DOHH2 (cell line): ENCODE measurements at regions not wholly inside any gene's neighbourhood (a gene's known extent, or its start where the extent isn't known, plus 50 kb on each side); places are given as distances from the start of the nearest gene placed in this dataset.

Experiments
- H3F3A ChIP-seq: fragments of 200-600 bp; sonication (generic), shearing (Covaris generic); 2 replicates; pipeline ENCODE4 v1.6.0; 2016; ENCODE audit warnings: antibody characterized with exemption, mild to moderate bottlenecking; ENCODE audit not compliant: control insufficient read depth, insufficient read depth
- H3K27ac ChIP-seq: fragments of 200-600 bp; sonication (generic); 2 replicates; pipeline ENCODE4 v1.5.1; 2014; ENCODE audit warnings: low read depth, mild to moderate bottlenecking, low read length, moderate library complexity
- H3K27me3 ChIP-seq: fragments of 200-600 bp; sonication (generic); 2 replicates; pipeline ENCODE4 v1.6.1; 2014; ENCODE audit warnings: mild to moderate bottlenecking, low read length, mixed read lengths; ENCODE audit not compliant: control insufficient read depth
- H3K36me3 ChIP-seq: fragments of 200-600 bp; sonication (generic); 2 replicates; pipeline ENCODE4 v1.6.1; 2014; ENCODE audit warnings: mild to moderate bottlenecking, low read length, moderate library complexity, mixed read lengths; ENCODE audit not compliant: control insufficient read depth
- H3K4me1 ChIP-seq: fragments of 200-600 bp; sonication (generic); 2 replicates; pipeline ENCODE4 v1.6.1; 2014; ENCODE audit warnings: mild to moderate bottlenecking, low read length, mixed read lengths; ENCODE audit not compliant: control insufficient read depth
- H3K4me2 ChIP-seq: fragments of 200-600 bp; sonication (generic); 2 replicates; pipeline ENCODE4 v1.6.0; 2014; ENCODE audit warnings: mild to moderate bottlenecking, low read length, moderate library complexity
- H3K4me3 ChIP-seq: fragments of 200-600 bp; sonication (generic); 2 replicates; pipeline ENCODE4 v1.5.1; 2014; ENCODE audit warnings: mild to moderate bottlenecking, low read length, mixed read lengths
- H3K79me2 ChIP-seq: fragments of 200-600 bp; sonication (generic); 2 replicates; pipeline ENCODE4 v1.6.1; 2014; ENCODE audit warnings: mild to moderate bottlenecking, low read length, mixed read lengths; ENCODE audit not compliant: control insufficient read depth
- H3K9me2 ChIP-seq: fragments of 200-600 bp; sonication (generic); replicated peaks from 2 replicates; pipeline ENCODE4 v1.6.1; 2014; ENCODE audit warnings: mild to moderate bottlenecking, low read length, mixed read lengths; ENCODE audit not compliant: control insufficient read depth
- H3K9me3 ChIP-seq: fragments of 200-600 bp; sonication (generic); 2 replicates; pipeline ENCODE4 v1.6.1; 2014; ENCODE audit warnings: antibody characterized with exemption, low read length, mixed read lengths; ENCODE audit not compliant: control insufficient read depth, insufficient read depth
- H4K20me1 ChIP-seq: fragments of 200-600 bp; sonication (generic); 2 replicates; pipeline ENCODE4 v1.6.0; 2014; ENCODE audit warnings: low read depth, mild to moderate bottlenecking, antibody characterized with exemption, low read length, moderate library complexity; ENCODE audit not compliant: control insufficient read depth, insufficient read depth
- CTCF ChIP-seq: fragments of 200-600 bp; sonication (generic); IDR thresholded peaks from one replicate; pipeline ENCODE4 v1.5.1; 2014; ENCODE audit warnings: antibody characterized with exemption, mild to moderate bottlenecking, low read depth, low read length; ENCODE audit not compliant: poor library complexity, severe bottlenecking
- EZH2phosphoT487 ChIP-seq: fragments of 200-600 bp; sonication (generic); IDR thresholded peaks from 2 replicates; pipeline ENCODE4 v1.6.1; 2017; ENCODE audit warnings: borderline replicate concordance, mild to moderate bottlenecking, antibody characterized with exemption, low read length, moderate library complexity, mixed read lengths

GRCh38 chr14:65294816-65295215 lies 117.7 kb upstream of the FUT8 start:
- Histone ChIP-seq H3K4me3 (no peak overlapping the region), H3K4me1 (peaks cover 55% of the 10 kb centered on the region), H3K27ac (no peak overlapping the region), H3K4me2 (no peak overlapping the region), H4K20me1 (no peaks in the 10 kb centered on the region), H3K9me3 (no peaks in the 10 kb centered on the region), H3K36me3 (peaks cover 5% of the 10 kb centered on the region; the same call in 1 of the 2 replicates), H3K9me2 (no peaks in the 10 kb centered on the region), H3F3A (no peaks in the 10 kb centered on the region), H3K27me3 (no peaks in the 10 kb centered on the region), H3K79me2 (peaks cover under 1% of the 10 kb centered on the region; the same call in 1 of the 2 replicates)
- TF ChIP-seq CTCF (no peak), EZH2phosphoT487 (no peak)

- Histone ChIP-seq H3K27me3 (no peaks in the 10 kb centered on the region), H3K79me2 (peaks cover 3% of the 10 kb centered on the region; the same call in 1 of the 2 replicates), H3K4me1 (peaks cover 56% of the 10 kb centered on the region), H3K9me2 (no peaks in the 10 kb centered on the region), H3K9me3 (no peaks in the 10 kb centered on the region), H3K4me3 (no peak overlapping the region), H3K27ac (no peak overlapping the region), H3K4me2 (no peak overlapping the region), H4K20me1 (no peaks in the 10 kb centered on the region), H3K36me3 (peaks cover 5% of the 10 kb centered on the region; the same call in 1 of the 2 replicates), H3F3A (no peaks in the 10 kb centered on the region; the same call in 1 of the 2 replicates)
- TF ChIP-seq EZH2phosphoT487 (no peak), CTCF (no peak)
Observed at GRCh38 chr14:65296402-65296801, 116.1 kb upstream of the FUT8 start.

GRCh38 chr14:65296876-65297275 lies 115.7 kb upstream of the FUT8 start:
- Histone ChIP-seq H3K4me2 (no peak overlapping the region), H4K20me1 (no peaks in the 10 kb centered on the region), H3K9me2 (no peaks in the 10 kb centered on the region), H3K4me3 (no peak overlapping the region), H3K27ac (no peak overlapping the region), H3K9me3 (no peaks in the 10 kb centered on the region), H3K27me3 (no peaks in the 10 kb centered on the region), H3K79me2 (peaks cover 3% of the 10 kb centered on the region; the same call in 1 of the 2 replicates), H3K4me1 (peaks cover 56% of the 10 kb centered on the region), H3K36me3 (peaks cover 2% of the 10 kb centered on the region; the same call in 1 of the 2 replicates), H3F3A (peaks cover 4% of the 10 kb centered on the region; the same call in 1 of the 2 replicates)
- no peak for TF ChIP-seq CTCF
- TF ChIP-seq EZH2phosphoT487, result no peak
